Heart left ventricle (tissue), 16 donors: ENCODE measurements at regions not wholly inside any gene's neighbourhood (a gene's known extent, or its start where the extent isn't known, plus 50 kb on each side); places are given as distances from the start of the nearest gene placed in this dataset.
A peak's percentile ranks its signal among the peaks of the same experiment; 100 is the strongest.

Experiments used
- ATAC-seq, 4 donors: fragments of 200-7000 bp; cut with Tn5 transposase; one replicate each; pipeline ENCODE4 v1.9.1; 2020 to 2022; ENCODE audit warnings: moderate library complexity in 4 of 4, mild to moderate bottlenecking in 3 of 4, moderate number of reproducible peaks in 1 of 4
- DNase-seq, 5 donors: peaks; one replicate each; pipeline ENCODE4 v3.0.0-alpha.2; 2020
- H3K27ac ChIP-seq, 12 donors: fragments of 200-600 bp; sonication (generic) in 4 of 12; one replicate each; pipeline versions ENCODE4 v1.5.0 to v1.8.0; 2016 to 2022; ENCODE audit warnings: mild to moderate bottlenecking in 2 of 12
- H3K27me3 ChIP-seq, 9 donors: fragments of 200-600 bp; sonication (generic) in 2 of 9; one replicate each; pipeline versions ENCODE4 v1.5.1 to v1.8.0; 2016 to 2022; ENCODE audit warnings: mild to moderate bottlenecking in 3 of 9
- H3K36me3 ChIP-seq, 9 donors: fragments of 200-600 bp; sonication (generic) in 2 of 9; one replicate each; pipeline versions ENCODE4 v1.5.0 to v1.8.0; 2018 to 2022; ENCODE audit warnings: mild to moderate bottlenecking in 2 of 9
- H3K4me1 ChIP-seq, 12 donors: fragments of 200-600 bp; sonication (generic) in 4 of 12; one replicate each; pipeline versions ENCODE4 v1.5.0 to v1.8.0; 2016 to 2022; ENCODE audit warnings: mild to moderate bottlenecking in 3 of 12
- H3K4me3 ChIP-seq, 12 donors: fragments of 200-600 bp; sonication (generic) in 4 of 12; one replicate each; pipeline versions ENCODE4 v1.5.0 to v1.8.0; 2017 to 2022; ENCODE audit warnings: mild to moderate bottlenecking in 9 of 12, moderate library complexity in 4 of 12
- H3K9me3 ChIP-seq, 12 donors: fragments of 200-600 bp; sonication (generic) in 4 of 12; one replicate each; pipeline versions ENCODE4 v1.5.0 to v1.8.0; 2016 to 2022; ENCODE audit warnings: mild to moderate bottlenecking in 1 of 12
- CTCF ChIP-seq, 12 donors: fragments of 200-600 bp; sonication (generic) in 4 of 12; IDR thresholded peaks; one replicate each; pipeline versions ENCODE4 v1.5.0 to v1.8.0; 2018 to 2022; ENCODE audit warnings: antibody characterized with exemption in 12 of 12, mild to moderate bottlenecking in 5 of 12
- POLR2A ChIP-seq, 2 donors: fragments of 450-650 bp; IDR thresholded peaks; one replicate each; pipeline ENCODE4 v1.6.1; 2017; ENCODE audit warnings: antibody characterized with exemption in 2 of 2, mild to moderate bottlenecking in 2 of 2, moderate library complexity in 2 of 2
- WGBS, 4 donors: extraction: QIAGEN DNeasy Blood & Tissue Kit in 2 of 4; methylation state at CpG; one replicate each; pipeline versions ENCODE4 v1.1.5 to v1.1.7; 2013 to 2018; 5-methylcytosine and 5-hydroxymethylcytosine counted together
- intact Hi-C, 10 donors: fragments of 100-400 bp; cut with DNase I; formaldehyde crosslinking; loops; one replicate each; pipeline versions ENCODE4 v1.11.1 to v1.14.2; 2022
- donor health status: ischemic (EF 13 %, LVEDD 7.1; RV severe dilation, severe dysfunction).
- donor health status: healthy with polysubstance abuse.
- donor health status: DM: no; HTN: yes; CAD: no.
- donor health status: DM: no; HTN: no; CAD: no.
- donor health status: ischemic (EF 25% LVEDD 6.9; RV normal size, moderate dysfunction).
- donor health status: ischemic (EF 25% LVEDD 5.7; RV mildly dilated, moderate dysfunction).
- donor health status: healthy.
- donor health status: DM: yes; HTN: yes; CAD: no.
- donor health status: ischemic (EF 35%, LVEDD 5.7; RV mildly dilated, moderate dysfunction).
- donor health status: nonischemic (EF 11% LVEDD 7.7; RV severe dilation, severe dysfunction).
- donor health status: DM: yes; HTN: yes; CAD: no.
- donor health status: PGD.
- donor health status: ischemic (EF 29% LVEDD 5.4; RV normal size, mild dysfunction).
- donor health status: nonischemic (EF 23%, LVEDD 6.1; RV moderate dilation, normal function).

GRCh38 chr11:91091563-91091962 lies 868.7 kb upstream of the CHORDC1 start:
- Histone ChIP-seq H3K4me3 (no peak overlapping the region), H3K27ac (no peak overlapping the region), H3K9me3 (no peaks in the 10 kb centered on the region), H3K36me3 (no peaks in the 10 kb centered on the region), H3K4me1 (no peaks in the 10 kb centered on the region), H3K27me3 (no peaks in the 10 kb centered on the region)
- DNase-seq (no peak), ATAC-seq (no peak)
- TF ChIP-seq CTCF (IDR thresholded peaks at IDR 0.05) = no peak
- no peak for TF ChIP-seq POLR2A (IDR thresholded peaks at IDR 0.05)
- intact Hi-C loops = no loop called here

- TF ChIP-seq CTCF (IDR thresholded peaks at IDR 0.05) (no peak), POLR2A (IDR thresholded peaks at IDR 0.05) (no peak)
- Histone ChIP-seq H3K4me3 (no peak overlapping the region), H3K36me3 (no peaks in the 10 kb centered on the region), H3K27me3 (no peaks in the 10 kb centered on the region), H3K9me3 (peaks cover 0 to 4% (median 0%) of the 10 kb centered on the region in 12 donors), H3K27ac (no peak overlapping the region), H3K4me1 (peaks cover 0 to 5% (median 0%) of the 10 kb centered on the region in 12 donors)
- intact Hi-C loops = no loop called here
- DNase-seq (no peak), ATAC-seq (no peak)
- WGBS, 4 donors = 69 to 73% (median 69%) methylated on average over 2 of the region's 2 CpGs
Measured at GRCh38 chr11:91086028-91086427, 863.2 kb upstream of the CHORDC1 start.

GRCh38 chr11:91082255-91082654 lies 859.4 kb upstream of the CHORDC1 start:
- Histone ChIP-seq H3K4me1 (peaks cover 0 to 5% (median 0%) of the 10 kb centered on the region in 12 donors), H3K27me3 (no peaks in the 10 kb centered on the region), H3K9me3 (peaks cover 0 to 4% (median 0%) of the 10 kb centered on the region in 12 donors), H3K36me3 (no peaks in the 10 kb centered on the region), H3K4me3 (no peak overlapping the region), H3K27ac (no peak overlapping the region)
- ATAC-seq (no peak), DNase-seq (no peak)
- intact Hi-C loops = no loop called here
- TF ChIP-seq CTCF (IDR thresholded peaks at IDR 0.05) (no peak), POLR2A (IDR thresholded peaks at IDR 0.05) (no peak)
- WGBS, 4 donors = 81 to 84% (median 82%) methylated on average over 1 of the region's 1 CpG

GRCh38 chr11:91081440-91082043 lies 858.7 kb upstream of the CHORDC1 start:
- DNase-seq = peak in 4 of 5 donors; percentile 20 to 66 (median 46)
- TF ChIP-seq POLR2A (IDR thresholded peaks at IDR 0.05) (no peak), CTCF (IDR thresholded peaks at IDR 0.05) (no peak)
- ATAC-seq = peak; percentile 73 to 98 (median 85)
- intact Hi-C loops = no loop called here
- Histone ChIP-seq H3K36me3 (no peaks in the 10 kb centered on the region), H3K4me3 (no peak overlapping the region), H3K4me1 (peaks cover 0 to 5% (median 0%) of the 10 kb centered on the region in 12 donors), H3K27me3 (no peaks in the 10 kb centered on the region), H3K9me3 (peaks cover 0 to 6% (median 0%) of the 10 kb centered on the region in 12 donors), H3K27ac (no peak overlapping the region)
- 42 to 57% (median 45%) methylated on average over 4 of the region's 4 CpGs for WGBS, 4 donors
